ENCODE measurements at regions not wholly inside any gene's neighbourhood (a gene's known extent, or its start where the extent isn't known, plus 50 kb on each side); places are given as distances from the start of the nearest gene placed in this dataset.
"Not testable (repeated sequence)": the region's sequence is repeated elsewhere in the genome, so short reads cannot be mapped to it uniquely, and the experiment has no call there.

GRCh38 chr12:116327992-116328391 lies 50.5 kb upstream of the MED13L start:
- not testable (repeated sequence) for DNase-seq

- no peak for DNase-seq
Measured at GRCh38 chr12:116331876-116332275, 54.4 kb upstream of the MED13L start.

- no peak for DNase-seq
Measured at GRCh38 chr12:116332705-116333380, 55.4 kb upstream of the MED13L start.

GRCh38 chr12:116333402-116333801 lies 55.9 kb upstream of the MED13L start:
- DNase-seq = no peak

- DNase-seq = no peak
Measured at GRCh38 chr12:116336542-116337065, 59.1 kb upstream of the MED13L start.

- no peak for DNase-seq
Measured at GRCh38 chr12:116337312-116337711, 59.8 kb upstream of the MED13L start.

- no peak for DNase-seq
Measured at GRCh38 chr12:116338064-116338846, 60.8 kb upstream of the MED13L start.

- DNase-seq = no peak
Measured at GRCh38 chr12:116339062-116339461, 61.6 kb upstream of the MED13L start.

GRCh38 chr12:116339800-116340371 lies 62.4 kb upstream of the MED13L start:
- no peak for DNase-seq

GRCh38 chr12:116343331-116343884 lies 65.9 kb upstream of the MED13L start:
- DNase-seq = no peak

- no peak for DNase-seq
Measured at GRCh38 chr12:116346222-116346621, 68.7 kb upstream of the MED13L start.

- no peak for DNase-seq
Measured at GRCh38 chr12:116346741-116347140, 69.2 kb upstream of the MED13L start.

GRCh38 chr12:116347265-116347664 lies 69.8 kb upstream of the MED13L start:
- DNase-seq = no peak

- DNase-seq = no peak
Measured at GRCh38 chr12:116352315-116352835, 74.9 kb upstream of the MED13L start.

GRCh38 chr12:116353958-116354357 lies 76.5 kb upstream of the MED13L start:
- DNase-seq = no peak

GRCh38 chr12:116354534-116354933 lies 77.0 kb upstream of the MED13L start:
- DNase-seq = no peak

- no peak for DNase-seq
Measured at GRCh38 chr12:116354950-116355783, 77.7 kb upstream of the MED13L start.

- DNase-seq = no peak
Measured at GRCh38 chr12:116358536-116358892, 81.0 kb upstream of the MED13L start.

GRCh38 chr12:116358893-116359761 lies 81.6 kb upstream of the MED13L start:
- peak; percentile 72 for DNase-seq

- DNase-seq = peak; percentile 30
Measured at GRCh38 chr12:116360579-116361413, 83.3 kb upstream of the MED13L start.

All from activated CD4-positive, alpha-beta T cell treated with anti-CD3 and anti-CD28 coated beads, Interleukin-2, Interleukin-6, amounts not matched to agents 100 ng/mL and 50 ng/mL, durations not matched to agents 16 hours and 8 hours (primary cell).